NCI-H2227 treated with DMSO at 0.1 percent for 48 hours (cell line): ENCODE measurements at regions not wholly inside any gene's neighbourhood (a gene's known extent, or its start where the extent isn't known, plus 50 kb on each side); places are given as distances from the start of the nearest gene placed in this dataset.
"Not testable (repeated sequence)": the region's sequence is repeated elsewhere in the genome, so short reads cannot be mapped to it uniquely, and the experiment has no call there.

Experiments
- DNase-seq: peaks from one replicate; lab custom pipeline; 2025; lab: John Stamatoyannopoulos, UW

DNA sequence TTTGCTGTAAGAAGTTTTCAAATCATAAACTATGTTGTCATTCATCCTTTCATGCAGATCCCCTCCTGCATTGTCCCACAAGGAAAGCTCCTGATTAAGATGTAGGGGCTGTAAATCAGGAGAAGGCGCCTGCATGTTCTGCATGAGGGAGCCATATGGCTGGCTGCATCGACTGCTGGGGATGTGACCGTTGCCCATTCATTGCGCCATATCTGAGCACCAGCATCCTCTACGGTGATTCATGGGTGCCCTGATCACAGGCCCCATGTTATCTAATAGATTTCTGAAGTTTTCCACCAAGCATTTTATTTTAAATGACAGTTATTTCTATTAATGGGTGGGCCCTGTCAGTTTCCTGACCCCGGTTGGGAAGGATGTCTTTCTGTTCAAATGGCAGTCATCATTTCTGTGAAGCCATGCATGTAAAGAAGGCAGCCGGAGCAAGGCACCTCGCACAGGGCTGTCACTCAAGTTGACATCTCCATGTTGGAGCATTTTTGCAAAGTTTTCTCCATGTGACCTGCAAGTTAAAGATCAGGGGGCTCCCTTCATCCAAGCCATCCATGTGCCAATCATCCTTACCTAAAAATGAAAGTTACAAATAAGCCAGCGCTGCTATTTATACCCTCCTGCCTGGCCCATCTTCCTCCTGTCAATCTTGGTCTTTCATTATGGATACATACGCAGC, 128.8 kb downstream of the TEX36 start:
- DNase-seq, result no peak

DNA sequence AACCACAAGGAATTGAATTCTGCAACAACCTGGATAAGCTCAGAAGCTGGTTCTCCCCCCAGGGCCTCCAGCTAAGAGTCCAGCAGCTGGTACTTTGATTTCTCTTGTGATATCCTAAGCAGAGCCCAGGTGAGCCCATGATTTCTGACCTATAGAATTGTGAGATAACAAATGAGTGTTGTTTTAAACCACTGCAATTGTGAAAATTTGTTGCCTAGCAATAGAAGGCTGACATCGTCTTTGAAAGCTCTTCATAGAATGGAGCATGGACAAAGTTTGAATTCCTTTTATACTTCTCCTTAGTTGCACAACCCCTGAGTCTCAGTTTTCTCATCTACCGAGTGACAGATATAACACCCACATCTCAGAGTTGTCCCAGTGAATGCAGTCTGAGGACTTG, 129.9 kb downstream of the TEX36 start:
- no peak for DNase-seq

DNA sequence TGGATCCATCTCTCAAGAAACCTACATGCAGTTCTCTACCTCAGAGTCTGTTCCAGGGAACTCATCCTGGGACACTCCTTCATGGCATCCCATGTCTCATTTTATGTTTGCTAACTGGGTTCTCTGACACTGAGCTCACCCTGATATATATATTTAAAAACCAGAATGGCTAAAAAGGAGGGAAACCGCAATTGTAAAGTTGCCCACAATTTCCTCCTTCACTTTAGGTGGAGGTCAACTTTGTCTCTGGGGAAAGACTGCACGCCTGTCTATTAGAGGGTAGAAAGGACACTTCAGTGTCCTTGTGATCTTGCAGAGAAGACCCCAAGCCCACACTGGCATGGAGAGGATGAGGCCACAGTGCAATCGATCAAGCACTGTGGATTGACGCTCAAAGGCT, 131.7 kb downstream of the TEX36 start:
- no peak for DNase-seq

DNA sequence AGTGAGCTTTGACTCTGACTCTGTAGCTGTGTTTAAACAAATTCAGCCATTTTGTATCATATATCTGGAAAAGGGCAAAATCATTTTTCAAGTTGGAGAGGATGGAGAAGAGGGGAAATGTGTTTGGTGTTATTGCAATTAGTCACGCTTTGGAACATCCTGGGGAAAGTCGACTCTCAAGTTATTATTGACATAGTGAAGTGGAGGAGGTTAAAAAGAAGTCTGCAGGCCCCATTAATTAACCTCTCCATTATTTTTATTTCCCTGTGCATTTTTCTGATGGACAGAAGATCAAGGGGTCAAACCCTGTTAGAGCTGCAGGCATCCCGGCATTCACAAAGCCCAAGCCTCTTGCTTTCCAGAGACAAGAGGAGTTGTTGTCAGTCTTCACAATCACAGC, 132.6 kb downstream of the TEX36 start:
- no peak for DNase-seq

- DNase-seq, result no peak
Measured at GRCh38 chr10:125549653-125550052, 133.3 kb downstream of the TEX36 start.

DNA sequence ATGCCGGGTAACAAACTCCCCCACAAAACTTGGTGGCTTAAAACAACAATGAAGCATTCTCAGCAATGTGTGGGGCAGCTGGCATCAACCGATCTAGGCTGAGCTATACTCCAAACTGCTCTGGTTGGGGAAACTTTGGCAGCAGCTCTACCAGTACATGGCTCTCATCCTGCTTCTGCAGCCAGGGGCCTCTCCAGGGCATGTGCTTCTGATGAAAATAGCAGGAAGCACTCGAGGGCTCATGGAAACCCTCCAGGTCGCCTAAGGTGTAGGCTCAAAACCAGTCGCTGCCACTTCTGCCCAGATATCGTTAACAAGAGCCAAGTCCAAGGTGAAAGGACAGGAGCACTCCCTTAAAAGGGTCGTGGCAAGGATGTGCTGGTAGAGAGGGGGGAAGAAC, 134.1 kb downstream of the TEX36 start:
- DNase-seq, result no peak

DNA sequence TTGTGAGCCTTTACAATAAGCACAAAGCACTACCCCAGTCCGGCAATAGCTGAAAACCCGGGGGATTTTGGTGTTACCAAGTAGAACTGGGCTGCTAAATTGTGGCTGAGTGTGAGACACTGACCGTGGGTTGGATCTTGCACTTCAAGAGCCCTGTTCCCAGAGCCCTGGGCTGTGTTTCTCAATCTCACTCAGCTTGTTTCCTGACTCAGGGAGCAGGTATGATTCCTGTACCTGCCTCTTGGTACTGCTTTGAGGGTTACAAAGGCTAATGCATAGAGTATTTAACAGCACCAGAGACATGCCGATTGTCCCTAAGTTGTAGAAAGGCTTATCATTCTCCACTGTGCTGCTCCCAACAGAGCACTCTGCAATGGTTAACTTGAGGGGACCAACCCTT, 134.6 kb downstream of the TEX36 start:
- DNase-seq, result no peak

GRCh38 chr10:125547010-125547650, 135.8 kb downstream of the TEX36 start:
- DNase-seq, result no peak

DNA sequence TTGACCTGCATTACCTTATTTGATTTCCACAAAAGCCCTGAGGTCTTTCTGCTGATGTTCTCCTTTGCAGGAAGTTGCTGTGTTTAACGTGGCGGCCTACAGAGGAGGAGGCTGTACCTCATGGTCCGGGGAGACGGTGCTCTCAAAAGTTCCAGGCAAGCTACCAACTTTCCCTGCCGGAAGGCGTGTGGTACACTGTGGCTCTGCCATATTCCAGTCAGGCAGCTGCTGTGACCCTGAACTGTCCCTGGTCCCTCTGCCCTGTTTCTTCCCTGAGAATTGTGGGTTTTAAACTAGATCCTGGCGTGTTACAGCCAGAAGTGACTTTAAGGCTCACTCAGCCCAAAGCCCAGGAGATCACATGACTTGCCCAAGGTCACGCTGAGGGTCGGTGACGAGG, 139.2 kb downstream of the TEX36 start:
- DNase-seq, result no peak

DNA sequence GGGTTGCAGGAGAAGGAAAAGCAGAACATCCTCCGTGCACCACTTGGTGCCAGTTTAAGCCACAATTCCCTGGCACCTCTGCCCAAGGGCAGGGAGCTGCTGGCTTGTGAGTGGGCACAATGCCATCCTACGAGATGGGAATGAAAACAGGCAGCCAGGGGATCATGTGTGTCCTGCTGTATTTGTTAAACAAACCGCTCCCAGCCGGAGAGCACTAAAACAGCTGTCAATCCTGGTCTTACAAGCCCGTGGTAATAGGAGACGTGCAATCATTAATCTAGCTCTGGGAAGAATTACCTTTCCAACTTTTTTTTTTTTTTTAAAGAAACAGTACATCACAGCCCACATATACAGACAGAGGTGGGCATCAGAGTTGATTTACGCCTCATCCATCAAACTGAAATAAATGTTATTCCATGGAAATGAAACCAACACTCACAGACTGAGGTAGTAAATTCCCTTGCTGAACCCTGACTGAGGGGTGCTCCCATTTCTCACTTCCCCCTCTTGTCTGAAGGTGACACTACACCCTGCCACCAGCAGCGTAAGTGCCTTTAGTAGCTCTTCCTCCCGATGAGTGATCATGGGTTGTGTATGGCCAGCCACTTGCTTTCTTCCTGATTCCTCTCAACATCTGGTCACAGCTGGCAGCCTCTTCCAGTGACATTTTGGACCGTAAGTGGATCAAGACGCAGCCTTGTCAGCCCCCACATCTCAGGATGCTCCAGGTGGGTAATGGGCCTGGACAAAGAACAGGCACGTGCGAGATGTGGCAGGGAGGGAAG, 143.8 kb downstream of the TEX36 start:
- DNase-seq, result peak; percentile 20

DNA sequence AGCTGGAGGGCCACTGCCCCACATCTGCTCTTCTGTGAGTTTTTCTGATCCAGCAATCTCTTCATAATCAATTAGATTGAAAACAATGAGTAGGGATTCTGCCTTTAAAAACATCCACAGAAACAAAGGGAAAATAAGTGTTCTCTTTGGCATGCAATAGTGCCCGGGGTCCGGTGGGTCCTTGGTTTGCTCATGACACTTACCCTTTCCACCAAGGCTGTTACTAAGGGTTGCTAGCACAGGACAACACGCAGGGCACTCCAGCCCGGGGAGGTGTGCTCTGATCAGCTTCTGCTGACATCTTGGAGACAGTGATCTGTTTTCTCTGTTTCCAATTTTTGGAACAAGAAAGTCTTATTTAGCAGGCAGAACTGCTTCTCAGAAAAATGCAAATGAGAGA, 146.7 kb downstream of the TEX36 start:
- no peak for DNase-seq

- DNase-seq, result no peak
Measured at GRCh38 chr10:125535559-125535958, 147.4 kb downstream of the TEX36 start.

- DNase-seq, result no peak
Measured at GRCh38 chr10:125534515-125534914, 148.4 kb downstream of the TEX36 start.

GRCh38 chr10:125533866-125534265, 149.1 kb downstream of the TEX36 start:
- no peak for DNase-seq

GRCh38 chr10:125531465-125531864, 151.5 kb downstream of the TEX36 start:
- peak; percentile 39 for DNase-seq

GRCh38 chr10:125523347-125523746, 159.6 kb downstream of the TEX36 start:
- no peak for DNase-seq

GRCh38 chr10:125521721-125522680, 161.0 kb downstream of the TEX36 start:
- no peak for DNase-seq

GRCh38 chr10:125520968-125521367, 162.0 kb downstream of the TEX36 start:
- DNase-seq, result no peak

DNA sequence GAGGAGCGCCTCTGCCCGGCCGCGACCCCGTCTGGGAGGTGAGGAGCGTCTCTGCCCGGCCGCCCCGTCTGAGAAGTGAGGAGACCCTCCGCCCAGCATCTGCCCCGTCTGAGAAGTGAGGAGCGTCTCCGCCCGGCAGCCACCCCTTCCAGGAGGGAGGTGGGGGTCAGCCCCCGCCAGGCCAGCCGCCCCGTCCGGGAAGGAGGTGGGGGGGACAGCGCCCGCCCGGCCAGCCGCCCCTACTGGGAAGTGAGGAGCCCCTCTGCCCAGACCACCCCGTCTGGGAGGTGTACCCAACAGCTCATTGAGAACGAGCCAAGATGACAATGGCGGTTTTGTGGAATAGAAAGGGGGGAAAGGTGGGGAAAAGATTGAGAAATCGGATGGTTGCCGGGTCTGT, 164.6 kb downstream of the TEX36 start:
- DNase-seq, result not testable (repeated sequence)

GRCh38 chr10:125515571-125515970, 167.4 kb downstream of the TEX36 start:
- no peak for DNase-seq

GRCh38 chr10:125514206-125515162, 168.5 kb downstream of the TEX36 start:
- no peak for DNase-seq
